ENCODE measurements at regions not wholly inside any gene's neighbourhood (a gene's known extent, or its start where the extent isn't known, plus 50 kb on each side); places are given as distances from the start of the nearest gene placed in this dataset.

DNA sequence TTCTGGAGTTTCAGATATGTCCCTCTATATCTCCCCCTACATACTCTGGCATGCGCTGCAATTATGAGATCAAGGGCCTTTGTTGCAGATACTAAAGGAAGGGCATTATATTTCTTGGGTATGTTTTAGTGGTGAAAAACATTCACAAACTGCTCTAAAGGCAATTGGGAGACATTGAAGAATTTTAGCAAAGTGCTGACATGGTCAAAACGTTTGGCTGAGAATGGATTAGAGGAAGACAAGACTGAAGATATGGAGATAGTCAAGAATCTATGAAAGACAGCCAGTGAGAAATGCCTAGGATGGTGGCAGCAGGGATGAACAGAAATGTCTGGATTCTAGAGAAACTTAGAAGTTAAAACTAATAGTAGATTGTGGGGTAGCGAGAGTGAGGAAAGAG, 104.5 kb upstream of the CABCOCO1 start:
- H3K4me3 ChIP-seq (ENCODE audit: low read length): no peak overlapping the region
- no peak overlapping the region for H3K4me2 ChIP-seq (ENCODE audit: low read length)
- H3F3A ChIP-seq (ENCODE audit: insufficient read depth, low read length, poor library complexity, severe bottlenecking): no peaks in the 10 kb centered on the region
- no peaks in the 10 kb centered on the region for H4K20me1 ChIP-seq (ENCODE audit: insufficient read depth)
- no peak overlapping the region for H3K27ac ChIP-seq (ENCODE audit: low read length)
- no peaks in the 10 kb centered on the region for H3K9me3 ChIP-seq (ENCODE audit: low read length)
- H3K27me3 ChIP-seq (ENCODE audit: insufficient read depth, low read depth, low read length): no peaks in the 10 kb centered on the region
- no peaks in the 10 kb centered on the region for H3K9me2 ChIP-seq (ENCODE audit: insufficient read depth, low read length)
- TF ChIP-seq EP300 (conservative IDR thresholded peaks at IDR 0.05; ENCODE audit: poor library complexity, severe bottlenecking) (no peak), TAF1 (IDR thresholded peaks at IDR 0.05; ENCODE audit: low read depth) (no peak), REST (IDR thresholded peaks at IDR 0.05; ENCODE audit: borderline replicate concordance) (no peak)
- no peaks in the 10 kb centered on the region for H3K79me2 ChIP-seq (replicated peaks; ENCODE audit: insufficient read depth, low read length)
- no peaks in the 10 kb centered on the region for H3K36me3 ChIP-seq (ENCODE audit: insufficient read depth, low read length)
- no peak overlapping the region for H3K9ac ChIP-seq (ENCODE audit: low read length)
- H2AFZ ChIP-seq (ENCODE audit: low read depth, low read length): no peak overlapping the region

GRCh38 chr10:61554925-61555324, 101.7 kb upstream of the TMEM26 start:
- no peak for TF ChIP-seq REST (IDR thresholded peaks at IDR 0.05; ENCODE audit: borderline replicate concordance)
- TF ChIP-seq EP300 (conservative IDR thresholded peaks at IDR 0.05; ENCODE audit: poor library complexity, severe bottlenecking): no peak
- TF ChIP-seq SMC3 (conservative IDR thresholded peaks at IDR 0.05; ENCODE audit: poor library complexity): no peak
- no peak for TF ChIP-seq POLR2AphosphoS5 (IDR thresholded peaks at IDR 0.05)
- no peak for TF ChIP-seq RAD21 (conservative IDR thresholded peaks at IDR 0.05)
- no peak for TF ChIP-seq EZH2 (IDR thresholded peaks at IDR 0.05; ENCODE audit: borderline replicate concordance, insufficient read depth, low read length, poor library complexity, severe bottlenecking)
- TF ChIP-seq MXI1 (conservative IDR thresholded peaks at IDR 0.05; ENCODE audit: poor library complexity, severe bottlenecking): no peak
- TF ChIP-seq TAF1 (IDR thresholded peaks at IDR 0.05; ENCODE audit: low read depth): no peak
- TF ChIP-seq, protein P1, sequence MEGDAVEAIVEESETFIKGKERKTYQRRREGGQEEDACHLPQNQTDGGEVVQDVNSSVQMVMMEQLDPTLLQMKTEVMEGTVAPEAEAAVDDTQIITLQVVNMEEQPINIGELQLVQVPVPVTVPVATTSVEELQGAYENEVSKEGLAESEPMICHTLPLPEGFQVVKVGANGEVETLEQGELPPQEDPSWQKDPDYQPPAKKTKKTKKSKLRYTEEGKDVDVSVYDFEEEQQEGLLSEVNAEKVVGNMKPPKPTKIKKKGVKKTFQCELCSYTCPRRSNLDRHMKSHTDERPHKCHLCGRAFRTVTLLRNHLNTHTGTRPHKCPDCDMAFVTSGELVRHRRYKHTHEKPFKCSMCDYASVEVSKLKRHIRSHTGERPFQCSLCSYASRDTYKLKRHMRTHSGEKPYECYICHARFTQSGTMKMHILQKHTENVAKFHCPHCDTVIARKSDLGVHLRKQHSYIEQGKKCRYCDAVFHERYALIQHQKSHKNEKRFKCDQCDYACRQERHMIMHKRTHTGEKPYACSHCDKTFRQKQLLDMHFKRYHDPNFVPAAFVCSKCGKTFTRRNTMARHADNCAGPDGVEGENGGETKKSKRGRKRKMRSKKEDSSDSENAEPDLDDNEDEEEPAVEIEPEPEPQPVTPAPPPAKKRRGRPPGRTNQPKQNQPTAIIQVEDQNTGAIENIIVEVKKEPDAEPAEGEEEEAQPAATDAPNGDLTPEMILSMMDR (IDR thresholded peaks at IDR 0.05; ENCODE audit: poor library complexity, severe bottlenecking): no peak
- H3K9me3 ChIP-seq (ENCODE audit: low read length): no peaks in the 10 kb centered on the region
- H3K9me2 ChIP-seq (ENCODE audit: insufficient read depth, low read length): no peaks in the 10 kb centered on the region

More at GRCh38 chr10:61554925-61555324, 101.7 kb upstream of the TMEM26 start:
- Histone ChIP-seq H3K27ac (ENCODE audit: low read length) (no peak overlapping the region), H3K4me2 (ENCODE audit: low read length) (no peak overlapping the region), H3K27me3 (ENCODE audit: insufficient read depth, low read depth, low read length) (no peaks in the 10 kb centered on the region), H2AFZ (ENCODE audit: low read depth, low read length) (no peak overlapping the region), H3K79me2 (replicated peaks; ENCODE audit: insufficient read depth, low read length) (no peaks in the 10 kb centered on the region), H4K20me1 (ENCODE audit: insufficient read depth) (no peaks in the 10 kb centered on the region), H3K9ac (ENCODE audit: low read length) (no peak overlapping the region), H3K36me3 (ENCODE audit: insufficient read depth, low read length) (no peaks in the 10 kb centered on the region), H3K4me3 (ENCODE audit: low read length) (no peak overlapping the region), H3F3A (ENCODE audit: insufficient read depth, low read length, poor library complexity, severe bottlenecking) (no peaks in the 10 kb centered on the region)
